Nephron progenitor cell (in vitro differentiated cells): ENCODE measurements at regions not wholly inside any gene's neighbourhood (a gene's known extent, or its start where the extent isn't known, plus 50 kb on each side); places are given as distances from the start of the nearest gene placed in this dataset.
A peak's percentile ranks its signal among the peaks of the same experiment; 100 is the strongest.
"Not testable (repeated sequence)": the region's sequence is repeated elsewhere in the genome, so short reads cannot be mapped to it uniquely, and the experiment has no call there.

Experiments
- DNase-seq: peaks from one replicate; pipeline ENCODE4 v3.0.0; 2021
- H3K27ac Mint-ChIP-seq: 2 replicates; pipeline ENCODE4 v1.8.0; 2021; ENCODE audit warnings: mild to moderate bottlenecking, moderate library complexity, mixed read lengths
- H3K27me3 Mint-ChIP-seq: 2 replicates; pipeline ENCODE4 v1.8.0; 2021; ENCODE audit warnings: mild to moderate bottlenecking, low read depth, mixed read lengths; ENCODE audit not compliant: poor library complexity
- H3K36me3 Mint-ChIP-seq: 2 replicates; pipeline ENCODE4 v1.8.0; 2021; ENCODE audit warnings: low read depth, mixed read lengths
- H3K4me1 Mint-ChIP-seq: 2 replicates; pipeline ENCODE4 v1.8.0; 2021; ENCODE audit warnings: mixed read lengths
- H3K4me3 Mint-ChIP-seq: 2 replicates; pipeline ENCODE4 v1.8.0; 2021; ENCODE audit warnings: mild to moderate bottlenecking, moderate library complexity, mixed read lengths
- H3K9me3 Mint-ChIP-seq: 2 replicates; pipeline ENCODE4 v1.8.0; 2021; ENCODE audit warnings: mild to moderate bottlenecking, moderate library complexity, mixed read lengths
- CTCF ChIP-seq: fragments of 200-600 bp; sonication (generic); IDR thresholded peaks from 2 replicates; pipeline ENCODE4 v1.5.0; 2021; ENCODE audit warnings: antibody characterized with exemption

DNA sequence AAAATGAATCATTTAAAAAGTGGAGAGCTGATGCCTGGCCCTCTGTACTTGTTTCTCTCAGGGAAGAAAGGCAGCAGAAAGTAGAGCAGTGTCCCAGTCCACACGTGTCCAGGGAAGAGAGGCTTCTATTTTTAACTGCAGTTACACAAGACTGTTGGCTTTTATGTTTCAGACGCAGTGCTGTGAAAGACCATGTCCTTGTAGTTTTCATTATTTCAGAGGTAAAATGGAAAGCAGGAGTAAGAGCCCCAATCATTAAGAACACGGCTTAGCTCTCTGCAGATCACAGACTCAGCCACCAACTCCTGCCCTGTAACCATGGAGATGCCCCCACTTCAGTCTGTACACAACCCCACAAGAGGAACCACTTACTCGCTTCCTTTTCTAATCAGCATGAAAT is 336.3 kb downstream of the DAD1 start:
- no peaks in the 10 kb centered on the region for H3K27me3 Mint-ChIP-seq
- H3K4me1 Mint-ChIP-seq, result peaks cover 8% of the 10 kb centered on the region
- no peak for TF ChIP-seq CTCF
- H3K27ac Mint-ChIP-seq, result peak overlapping the region; percentile 32
- no peaks in the 10 kb centered on the region for H3K36me3 Mint-ChIP-seq
- no peak for DNase-seq
- H3K9me3 Mint-ChIP-seq, result peaks cover 4% of the 10 kb centered on the region
- no peak overlapping the region for H3K4me3 Mint-ChIP-seq

GRCh38 chr14:22251090-22251489 is 337.9 kb downstream of the DAD1 start:
- H3K27ac Mint-ChIP-seq, result no peak overlapping the region
- no peaks in the 10 kb centered on the region for H3K9me3 Mint-ChIP-seq
- H3K4me1 Mint-ChIP-seq, result peaks cover 8% of the 10 kb centered on the region
- H3K4me3 Mint-ChIP-seq, result no peak overlapping the region
- no peaks in the 10 kb centered on the region for H3K36me3 Mint-ChIP-seq
- DNase-seq, result no peak
- H3K27me3 Mint-ChIP-seq, result no peaks in the 10 kb centered on the region
- TF ChIP-seq CTCF, result no peak

GRCh38 chr14:22249770-22250169 is 339.3 kb downstream of the DAD1 start:
- H3K4me1 Mint-ChIP-seq, result peaks cover 8% of the 10 kb centered on the region
- H3K36me3 Mint-ChIP-seq, result no peaks in the 10 kb centered on the region
- no peak for TF ChIP-seq CTCF
- no peak overlapping the region for H3K4me3 Mint-ChIP-seq
- no peak for DNase-seq
- no peaks in the 10 kb centered on the region for H3K27me3 Mint-ChIP-seq
- no peaks in the 10 kb centered on the region for H3K9me3 Mint-ChIP-seq
- no peak overlapping the region for H3K27ac Mint-ChIP-seq

DNA sequence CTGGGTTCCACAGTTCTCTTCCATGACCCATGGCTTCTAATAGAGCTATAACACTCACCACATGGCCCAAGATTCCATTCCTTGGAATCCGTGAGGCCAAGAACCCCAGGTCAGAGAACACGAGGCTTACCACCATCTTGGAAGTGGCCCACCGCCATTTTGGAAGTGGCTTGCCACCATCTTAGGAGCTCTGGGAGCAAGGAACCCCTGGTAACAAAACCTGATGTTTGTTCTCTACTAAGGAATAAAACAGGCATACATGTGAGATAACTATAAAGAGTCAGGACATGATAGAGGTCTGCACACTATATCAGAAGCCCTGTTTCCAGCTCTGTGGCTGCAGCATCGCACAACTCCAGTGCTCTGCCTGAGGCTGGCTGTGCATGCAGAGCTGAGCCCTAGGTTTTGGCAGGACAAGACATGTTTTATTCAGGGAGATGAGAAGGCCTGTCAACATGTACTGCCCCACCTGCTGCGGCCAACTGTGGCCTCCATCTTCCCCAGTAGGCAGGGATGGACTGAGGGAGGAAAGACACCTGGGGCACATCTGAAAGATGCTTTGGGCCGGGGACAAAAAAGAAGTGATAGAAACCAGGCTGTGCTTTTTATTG is 344.9 kb downstream of the DAD1 start:
- DNase-seq, result no peak
- Mint-ChIP-seq H3K9me3 (no peaks in the 10 kb centered on the region), H3K4me1 (no peaks in the 10 kb centered on the region), H3K36me3 (no peaks in the 10 kb centered on the region), H3K27ac (no peak overlapping the region), H3K4me3 (no peak overlapping the region), H3K27me3 (peaks cover 4% of the 10 kb centered on the region)
- no peak for TF ChIP-seq CTCF

DNA sequence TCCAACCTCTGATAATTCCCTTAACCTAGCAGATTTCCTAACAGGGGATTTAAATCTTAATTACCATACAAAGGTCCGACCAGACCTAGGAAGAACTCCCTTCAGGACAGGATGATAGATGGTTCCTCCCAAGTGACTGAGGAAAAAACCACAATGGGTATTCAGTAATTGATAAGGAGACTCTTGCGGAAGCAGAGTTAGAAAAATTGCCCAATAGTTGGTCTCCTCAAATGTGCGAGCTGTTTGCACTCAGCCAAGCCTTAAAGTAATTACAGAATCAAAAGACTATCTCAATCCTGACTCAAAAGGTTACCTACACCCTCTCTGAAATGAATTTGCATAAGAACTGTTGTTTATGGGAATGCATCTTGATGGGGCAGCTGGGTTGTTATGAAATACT is 350.7 kb downstream of the DAD1 start:
- not testable (repeated sequence) for DNase-seq

GRCh38 chr14:22233377-22233776 is 355.6 kb downstream of the DAD1 start:
- Mint-ChIP-seq H3K27me3 (peaks cover 7% of the 10 kb centered on the region), H3K9me3 (peaks cover 15% of the 10 kb centered on the region), H3K4me3 (no peak overlapping the region), H3K27ac (no peak overlapping the region), H3K36me3 (no peaks in the 10 kb centered on the region), H3K4me1 (peaks cover 8% of the 10 kb centered on the region)
- DNase-seq, result no peak
- no peak for TF ChIP-seq CTCF

More for the DNA sequence above, 350.7 kb downstream of the DAD1 start:
- not testable (repeated sequence) for H3K4me3 Mint-ChIP-seq, H3K9me3 Mint-ChIP-seq, H3K27me3 Mint-ChIP-seq, H3K4me1 Mint-ChIP-seq, H3K36me3 Mint-ChIP-seq, H3K27ac Mint-ChIP-seq
